HG02623 (cell line): ENCODE measurements at regions not wholly inside any gene's neighbourhood (a gene's known extent, or its start where the extent isn't known, plus 50 kb on each side); places are given as distances from the start of the nearest gene placed in this dataset.

ENCODE experiments used
- ATAC-seq: cut with Tn5 transposase; IDR thresholded peaks from one replicate; pipeline ENCODE4 v1.9.1; 2021; ENCODE audit warnings: moderate library complexity; ENCODE audit not compliant: unreplicated experiment

- ATAC-seq: no peak
Measured at GRCh38 chr9:13429301-13430190, 150.1 kb upstream of the MPDZ start.

- ATAC-seq: no peak
Measured at GRCh38 chr9:13428766-13429165, 149.3 kb upstream of the MPDZ start.

GRCh38 chr9:13427587-13427986 lies 148.1 kb upstream of the MPDZ start:
- no peak for ATAC-seq

- no peak for ATAC-seq
Measured at GRCh38 chr9:13426606-13427005, 147.1 kb upstream of the MPDZ start.

- ATAC-seq: no peak
Measured at GRCh38 chr9:13424872-13425271, 145.4 kb upstream of the MPDZ start.

- ATAC-seq: no peak
Measured at GRCh38 chr9:13424204-13424603, 144.7 kb upstream of the MPDZ start.

GRCh38 chr9:13414349-13414748 lies 134.9 kb upstream of the MPDZ start:
- no peak for ATAC-seq

GRCh38 chr9:13412331-13412730 lies 132.8 kb upstream of the MPDZ start:
- no peak for ATAC-seq

GRCh38 chr9:13411791-13412190 lies 132.3 kb upstream of the MPDZ start:
- ATAC-seq: no peak

- no peak for ATAC-seq
Measured at GRCh38 chr9:13410566-13411031, 131.1 kb upstream of the MPDZ start.

GRCh38 chr9:13397661-13398060 lies 118.2 kb upstream of the MPDZ start:
- ATAC-seq: no peak

- no peak for ATAC-seq
Measured at GRCh38 chr9:13397220-13397619, 117.7 kb upstream of the MPDZ start.

GRCh38 chr9:13396418-13396817 lies 116.9 kb upstream of the MPDZ start:
- no peak for ATAC-seq

- ATAC-seq: no peak
Measured at GRCh38 chr9:13395156-13395555, 115.7 kb upstream of the MPDZ start.

GRCh38 chr9:13388157-13388556 lies 108.7 kb upstream of the MPDZ start:
- ATAC-seq: no peak

- ATAC-seq: no peak
Measured at GRCh38 chr9:13387734-13388067, 108.2 kb upstream of the MPDZ start.

GRCh38 chr9:13386935-13387733 lies 107.6 kb upstream of the MPDZ start:
- no peak for ATAC-seq

- ATAC-seq: no peak
Measured at GRCh38 chr9:13386316-13386715, 106.8 kb upstream of the MPDZ start.

GRCh38 chr9:13383855-13384254 lies 104.4 kb upstream of the MPDZ start:
- no peak for ATAC-seq

- ATAC-seq: no peak
Measured at GRCh38 chr9:13383216-13383615, 103.7 kb upstream of the MPDZ start.

- no peak for ATAC-seq
Measured at GRCh38 chr9:13382595-13382994, 103.1 kb upstream of the MPDZ start.

GRCh38 chr9:13380903-13381302 lies 101.4 kb upstream of the MPDZ start:
- no peak for ATAC-seq
